Prostate gland (tissue), 2 donors: ENCODE measurements at regions not wholly inside any gene's neighbourhood (a gene's known extent, or its start where the extent isn't known, plus 50 kb on each side); places are given as distances from the start of the nearest gene placed in this dataset.

ENCODE experiments used
- POLR2A ChIP-seq: fragments of 450-650 bp; IDR thresholded peaks from one replicate; pipeline ENCODE4 v1.6.1; 2016; ENCODE audit warnings: antibody characterized with exemption, mild to moderate bottlenecking
- POLR2AphosphoS5 ChIP-seq: sonication (generic); formaldehyde crosslinking; IDR thresholded peaks from one replicate; pipeline ENCODE4 v1.6.1; 2017; ENCODE audit warnings: antibody characterized with exemption
- TF ChIP-seq, protein P1 (sequence below), 4 experiments: fragments of 200-600 bp in 2 of 4; fragments of 450-650 bp in 2 of 4; sonication (generic) in 2 of 4; IDR thresholded peaks; 1 replicate in 3 of 4; 2 replicates in 1 of 4; pipeline ENCODE4 v1.5.1; 2016 to 2019; ENCODE audit warnings: antibody characterized with exemption in 4 of 4, mild to moderate bottlenecking in 2 of 4, moderate library complexity in 2 of 4

- TF ChIP-seq, protein P1, sequence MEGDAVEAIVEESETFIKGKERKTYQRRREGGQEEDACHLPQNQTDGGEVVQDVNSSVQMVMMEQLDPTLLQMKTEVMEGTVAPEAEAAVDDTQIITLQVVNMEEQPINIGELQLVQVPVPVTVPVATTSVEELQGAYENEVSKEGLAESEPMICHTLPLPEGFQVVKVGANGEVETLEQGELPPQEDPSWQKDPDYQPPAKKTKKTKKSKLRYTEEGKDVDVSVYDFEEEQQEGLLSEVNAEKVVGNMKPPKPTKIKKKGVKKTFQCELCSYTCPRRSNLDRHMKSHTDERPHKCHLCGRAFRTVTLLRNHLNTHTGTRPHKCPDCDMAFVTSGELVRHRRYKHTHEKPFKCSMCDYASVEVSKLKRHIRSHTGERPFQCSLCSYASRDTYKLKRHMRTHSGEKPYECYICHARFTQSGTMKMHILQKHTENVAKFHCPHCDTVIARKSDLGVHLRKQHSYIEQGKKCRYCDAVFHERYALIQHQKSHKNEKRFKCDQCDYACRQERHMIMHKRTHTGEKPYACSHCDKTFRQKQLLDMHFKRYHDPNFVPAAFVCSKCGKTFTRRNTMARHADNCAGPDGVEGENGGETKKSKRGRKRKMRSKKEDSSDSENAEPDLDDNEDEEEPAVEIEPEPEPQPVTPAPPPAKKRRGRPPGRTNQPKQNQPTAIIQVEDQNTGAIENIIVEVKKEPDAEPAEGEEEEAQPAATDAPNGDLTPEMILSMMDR (IDR thresholded peaks at IDR 0.05): no peak
- TF ChIP-seq POLR2A: no peak
- TF ChIP-seq POLR2AphosphoS5: peak; percentile 85
Measured at GRCh38 chr2:100767224-100767653, 52.7 kb upstream of the NPAS2 start.
